H9 (cell line): ENCODE measurements at regions not wholly inside any gene's neighbourhood (a gene's known extent, or its start where the extent isn't known, plus 50 kb on each side); places are given as distances from the start of the nearest gene placed in this dataset.

Experiments used
- DNase-seq: peaks from one replicate; pipeline ENCODE4 v3.0.0-alpha.2; 2017
- H2AFZ ChIP-seq: one replicate; pipeline ENCODE4 v1.6.1; 2013; ENCODE audit warnings: mild to moderate bottlenecking, low read length, control low read depth, moderate library complexity
- H2AK5ac ChIP-seq: 2 replicates; pipeline ENCODE4 v1.6.1; 2013; ENCODE audit warnings: low read length, control low read depth, mixed read lengths; ENCODE audit not compliant: insufficient read length
- H2BK120ac ChIP-seq: one replicate; pipeline ENCODE4 v1.6.1; 2013; ENCODE audit warnings: low read depth, mild to moderate bottlenecking, low read length, control low read depth, inconsistent platforms; ENCODE audit not compliant: poor library complexity, severe bottlenecking
- H2BK12ac ChIP-seq: 2 replicates; pipeline ENCODE4 v1.6.1; 2013; ENCODE audit warnings: low read length, control low read depth, mixed read lengths, low read depth; ENCODE audit not compliant: insufficient read length
- H2BK15ac ChIP-seq: 2 replicates; pipeline ENCODE4 v1.6.1; 2013; ENCODE audit warnings: low read depth, low read length, control low read depth
- H2BK20ac ChIP-seq: one replicate; pipeline ENCODE4 v1.6.1; 2013; ENCODE audit warnings: low read depth, mild to moderate bottlenecking, low read length, control low read depth, inconsistent platforms; ENCODE audit not compliant: poor library complexity, severe bottlenecking
- H2BK5ac ChIP-seq: 2 replicates; pipeline ENCODE4 v1.6.1; 2013; ENCODE audit warnings: low read length, control low read depth, mixed read lengths; ENCODE audit not compliant: insufficient read length
- H3K14ac ChIP-seq: 2 replicates; pipeline ENCODE4 v1.6.1; 2013; ENCODE audit warnings: low read length, control low read depth; ENCODE audit not compliant: insufficient read depth
- H3K18ac ChIP-seq: 2 replicates; pipeline ENCODE4 v1.6.1; 2013; ENCODE audit warnings: low read depth, mild to moderate bottlenecking, mixed read lengths, low read length, control low read depth; ENCODE audit not compliant: insufficient read length
- H3K23ac ChIP-seq: 2 replicates; pipeline ENCODE4 v1.6.1; 2013; ENCODE audit warnings: low read length, control low read depth, mixed read lengths, low read depth; ENCODE audit not compliant: insufficient read length
- H3K23me2 ChIP-seq: 2 replicates; pipeline ENCODE4 v1.6.1; 2013; ENCODE audit warnings: low read depth, mild to moderate bottlenecking, mixed read lengths, low read length, control low read depth; ENCODE audit not compliant: insufficient read length, poor library complexity, severe bottlenecking
- H3K27ac ChIP-seq: 2 replicates; pipeline ENCODE4 v1.5.1; 2013; ENCODE audit warnings: low read length, control low read depth, mixed read lengths, low read depth; ENCODE audit not compliant: insufficient read length
- H3K27me3 ChIP-seq: 2 replicates; pipeline ENCODE4 v1.6.1; 2013; ENCODE audit warnings: low read length, control low read depth, inconsistent platforms; ENCODE audit not compliant: insufficient read depth
- H3K4ac ChIP-seq: 2 replicates; pipeline ENCODE4 v1.6.1; 2013; ENCODE audit warnings: low read depth, mild to moderate bottlenecking, control low read depth, inconsistent platforms, low read length, moderate library complexity
- H3K4me1 ChIP-seq: 2 replicates; pipeline ENCODE4 v1.6.1; 2013; ENCODE audit warnings: low read length, control low read depth, inconsistent platforms; ENCODE audit not compliant: insufficient read depth
- H3K4me2 ChIP-seq: 2 replicates; pipeline ENCODE4 v1.6.1; 2013; ENCODE audit warnings: low read length, control low read depth, mixed read lengths; ENCODE audit not compliant: insufficient read length, insufficient read depth
- H3K56ac ChIP-seq: 2 replicates; pipeline ENCODE4 v1.6.1; 2013; ENCODE audit warnings: low read depth, mild to moderate bottlenecking, mixed read lengths, low read length, control low read depth; ENCODE audit not compliant: insufficient read length
- H3K79me1 ChIP-seq: 2 replicates; pipeline ENCODE4 v1.6.1; 2013; ENCODE audit warnings: low read depth, mild to moderate bottlenecking, moderate library complexity, low read length, control low read depth, inconsistent platforms; ENCODE audit not compliant: insufficient read depth, poor library complexity, severe bottlenecking
- H3K79me2 ChIP-seq: 2 replicates; pipeline ENCODE4 v1.6.1; 2013; ENCODE audit warnings: low read length, control low read depth, inconsistent platforms; ENCODE audit not compliant: insufficient read depth
- H3K9ac ChIP-seq: 2 replicates; pipeline ENCODE4 v1.6.1; 2013; ENCODE audit warnings: low read length, control low read depth, mixed read lengths; ENCODE audit not compliant: insufficient read length; ENCODE audit errors: extremely low read depth
- H3K9me3 ChIP-seq: one replicate; pipeline ENCODE4 v1.6.1; 2013; ENCODE audit warnings: low read depth, low read length, inconsistent platforms; ENCODE audit not compliant: control insufficient read depth
- H3T11ph ChIP-seq: one replicate; pipeline ENCODE4 v1.6.1; 2013; ENCODE audit warnings: mild to moderate bottlenecking, low read length, control low read depth, inconsistent platforms
- H4K20me1 ChIP-seq: one replicate; pipeline ENCODE4 v1.6.1; 2013; ENCODE audit not compliant: control insufficient read depth, insufficient read length, insufficient read depth
- H4K5ac ChIP-seq: 2 replicates; pipeline ENCODE4 v1.6.1; 2013; ENCODE audit warnings: low read depth, mild to moderate bottlenecking, mixed read lengths, low read length, control low read depth; ENCODE audit not compliant: insufficient read length
- H4K8ac ChIP-seq: replicated peaks from 2 replicates; pipeline ENCODE4 v1.6.1; 2013; ENCODE audit warnings: low read length, control low read depth, mixed read lengths, low read depth; ENCODE audit not compliant: insufficient read length
- H4K91ac ChIP-seq: 2 replicates; pipeline ENCODE4 v1.6.1; 2013; ENCODE audit warnings: low read depth, mild to moderate bottlenecking, moderate library complexity, mixed read lengths, low read length, control low read depth; ENCODE audit not compliant: insufficient read length
- H3K27ac Mint-ChIP-seq, 3 experiments: 2 replicates in 2 of 3; 3 replicates in 1 of 3; pipeline ENCODE4 v1.8.0; 2020 to 2021; ENCODE audit warnings: mixed read lengths in 3 of 3, mild to moderate bottlenecking in 1 of 3, moderate library complexity in 1 of 3
- H3K27me3 Mint-ChIP-seq: 2 replicates; pipeline ENCODE4 v1.8.0; 2021; ENCODE audit warnings: low read depth, mild to moderate bottlenecking, moderate library complexity, mixed read lengths
- H3K36me3 Mint-ChIP-seq, 3 experiments: 2 replicates in 2 of 3; 3 replicates in 1 of 3; pipeline ENCODE4 v1.8.0; 2020 to 2021; ENCODE audit warnings: low read depth in 3 of 3, mixed read lengths in 3 of 3; ENCODE audit not compliant: insufficient read depth in 1 of 3
- H3K4me1 Mint-ChIP-seq, 2 experiments: 2 replicates each; pipeline ENCODE4 v1.8.0; 2020; ENCODE audit warnings: mixed read lengths in 2 of 2
- H3K4me3 Mint-ChIP-seq, 2 experiments: 2 replicates in 1 of 2; 3 replicates in 1 of 2; pipeline ENCODE4 v1.8.0; 2020 to 2021; ENCODE audit warnings: mild to moderate bottlenecking in 2 of 2, mixed read lengths in 2 of 2, moderate library complexity in 1 of 2
- H3K9me3 Mint-ChIP-seq, 2 experiments: 2 replicates in 1 of 2; 3 replicates in 1 of 2; pipeline ENCODE4 v1.8.0; 2020; ENCODE audit warnings: mild to moderate bottlenecking in 2 of 2, mixed read lengths in 2 of 2, moderate library complexity in 1 of 2
- CTCF ChIP-seq: fragments of 200-600 bp; sonication (generic); conservative IDR thresholded peaks from 3 replicates; pipeline ENCODE4 v1.8.0; 2021; ENCODE audit warnings: antibody characterized with exemption, mild to moderate bottlenecking

- no peak overlapping the region for H3K27ac Mint-ChIP-seq
- Histone ChIP-seq H3K27ac (no peak overlapping the region), H3K27me3 (no peaks in the 10 kb centered on the region), H3K4me2 (no peak overlapping the region), H2BK120ac (no peak overlapping the region), H3K4me1 (no peaks in the 10 kb centered on the region), H3K79me1 (no peaks in the 10 kb centered on the region), H3K79me2 (no peaks in the 10 kb centered on the region), H4K20me1 (no peaks in the 10 kb centered on the region), H3K23me2 (no peaks in the 10 kb centered on the region), H3K9me3 (no peaks in the 10 kb centered on the region), H3K56ac (no peak overlapping the region), H3K14ac (no peak overlapping the region), H2BK12ac (no peak overlapping the region), H2AK5ac (no peak overlapping the region), H4K91ac (no peak overlapping the region), H4K5ac (no peak overlapping the region), H3K9ac (no peak overlapping the region), H3K18ac (no peak overlapping the region), H3K23ac (no peak overlapping the region), H3T11ph (no peak overlapping the region), H2BK15ac (no peak overlapping the region), H4K8ac (no peak overlapping the region), H2AFZ (no peak overlapping the region), H2BK5ac (no peak overlapping the region), H2BK20ac (no peak overlapping the region), H3K4ac (no peak overlapping the region)
- H3K27me3 Mint-ChIP-seq, result no peaks in the 10 kb centered on the region
- H3K4me3 Mint-ChIP-seq, result no peak overlapping the region
- no peak for TF ChIP-seq CTCF
- H3K36me3 Mint-ChIP-seq, result no peaks in the 10 kb centered on the region; a peak in 1 of 7 replicates
- H3K9me3 Mint-ChIP-seq, result peaks cover 0 to 2% of the 10 kb centered on the region in 2 experiments; a peak in 2 of 5 replicates
- no peak for DNase-seq
- H3K4me1 Mint-ChIP-seq, result peaks cover 0 to 5% of the 10 kb centered on the region in 2 experiments; a peak in 2 of 4 replicates
Observed at GRCh38 chr4:127364911-127365310, 267.8 kb upstream of the INTU start.
